Smooth muscle cell (in vitro differentiated cells): ENCODE measurements at regions not wholly inside any gene's neighbourhood (a gene's known extent, or its start where the extent isn't known, plus 50 kb on each side); places are given as distances from the start of the nearest gene placed in this dataset.

Experiments
- DNase-seq: peaks from one replicate; lab custom pipeline; 2025; ENCODE audit not compliant: unreplicated experiment; lab: John Stamatoyannopoulos, UW
- H2AFZ ChIP-seq: fragments of 200-600 bp; sonication (generic); 2 replicates; pipeline ENCODE4 v1.6.0; 2016; ENCODE audit warnings: antibody characterized with exemption, low read depth, mild to moderate bottlenecking
- H3F3A ChIP-seq: fragments of 200-600 bp; sonication (generic); 2 replicates; pipeline ENCODE4 v1.6.0; 2017; ENCODE audit warnings: antibody characterized with exemption, low read depth
- H3K27ac ChIP-seq: fragments of 200-600 bp; sonication (generic); 2 replicates; pipeline ENCODE4 v1.5.1; 2016; ENCODE audit warnings: low read depth, mild to moderate bottlenecking
- H3K27me3 ChIP-seq: fragments of 200-600 bp; sonication (generic); 2 replicates; pipeline ENCODE4 v1.6.1; 2016; ENCODE audit warnings: low read depth, mild to moderate bottlenecking
- H3K36me3 ChIP-seq: fragments of 200-600 bp; sonication (generic); 2 replicates; pipeline ENCODE4 v1.5.1; 2016; ENCODE audit warnings: low read depth
- H3K4me1 ChIP-seq: fragments of 200-600 bp; sonication (generic); 2 replicates; pipeline ENCODE4 v1.5.1; 2016; ENCODE audit warnings: low read depth
- H3K4me2 ChIP-seq: fragments of 200-600 bp; sonication (generic); 2 replicates; pipeline ENCODE4 v1.6.0; 2016; ENCODE audit warnings: mild to moderate bottlenecking
- H3K4me3 ChIP-seq: fragments of 200-600 bp; sonication (generic); 2 replicates; pipeline ENCODE4 v1.5.1; 2016; ENCODE audit warnings: mild to moderate bottlenecking
- H3K79me2 ChIP-seq: fragments of 200-600 bp; sonication (generic); 2 replicates; pipeline ENCODE4 v1.6.0; 2016; ENCODE audit warnings: low read depth, mild to moderate bottlenecking
- H3K9ac ChIP-seq: fragments of 200-600 bp; sonication (generic); 2 replicates; pipeline ENCODE4 v1.6.0; 2016; ENCODE audit warnings: low read depth
- H3K9me3 ChIP-seq: fragments of 200-600 bp; sonication (generic); replicated peaks from 2 replicates; pipeline ENCODE4 v1.5.1; 2016; ENCODE audit warnings: low read depth
- H4K20me1 ChIP-seq: fragments of 200-600 bp; sonication (generic); 2 replicates; pipeline ENCODE4 v1.6.0; 2016; ENCODE audit warnings: low read depth
- CTCF ChIP-seq: fragments of 200-600 bp; sonication (generic); IDR thresholded peaks from 2 replicates; pipeline ENCODE4 v1.5.1; 2017; ENCODE audit warnings: borderline replicate concordance, mild to moderate bottlenecking, antibody characterized with exemption; ENCODE audit not compliant: insufficient read depth, poor library complexity, severe bottlenecking
- WGBS: methylation state at CpG from one replicate; pipeline ENCODE4 v1.1.7; 2016; ENCODE audit warnings: low lambda C conversion rate; 5-methylcytosine and 5-hydroxymethylcytosine counted together

GRCh38 chr4:11214281-11214680 is 214.4 kb downstream of the HS3ST1 start:
- H3F3A ChIP-seq = no peaks in the 10 kb centered on the region
- no peak overlapping the region for H3K9ac ChIP-seq
- H3K27ac ChIP-seq = no peak overlapping the region
- no peak overlapping the region for H3K4me2 ChIP-seq
- H4K20me1 ChIP-seq = no peaks in the 10 kb centered on the region
- no peak for DNase-seq
- no peak for TF ChIP-seq CTCF
- no peaks in the 10 kb centered on the region for H3K36me3 ChIP-seq
- no peak overlapping the region for H2AFZ ChIP-seq
- H3K27me3 ChIP-seq = no peaks in the 10 kb centered on the region
- no peaks in the 10 kb centered on the region for H3K79me2 ChIP-seq
- no peaks in the 10 kb centered on the region for H3K9me3 ChIP-seq
- WGBS = 95% methylated on average over 3 of the region's 3 CpGs
- no peaks in the 10 kb centered on the region for H3K4me1 ChIP-seq
- no peak overlapping the region for H3K4me3 ChIP-seq

DNA sequence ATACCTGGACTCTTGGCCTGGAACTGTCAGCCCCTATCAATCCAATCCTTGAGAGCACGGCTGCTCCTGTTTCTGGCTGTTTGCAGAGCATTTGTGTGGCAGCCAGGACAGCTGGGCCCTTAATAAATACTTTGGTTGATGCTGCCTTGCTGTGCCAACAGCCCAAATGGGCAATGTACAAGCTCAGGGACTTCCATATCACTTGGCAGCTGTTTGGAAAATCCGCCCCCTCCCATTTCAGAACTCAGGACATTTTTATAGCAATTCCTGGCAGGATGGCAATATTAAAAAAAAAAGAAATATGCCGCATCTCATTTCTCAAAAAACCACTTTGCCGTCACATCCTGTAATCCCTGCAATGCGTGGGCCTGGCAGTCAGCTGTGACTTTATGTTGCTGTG is 218.9 kb downstream of the HS3ST1 start:
- no peak for TF ChIP-seq CTCF
- no peaks in the 10 kb centered on the region for H4K20me1 ChIP-seq
- no peak for DNase-seq
- H3K9me3 ChIP-seq = no peaks in the 10 kb centered on the region
- no peak overlapping the region for H2AFZ ChIP-seq
- no peaks in the 10 kb centered on the region for H3K4me1 ChIP-seq
- H3K9ac ChIP-seq = no peak overlapping the region
- no peaks in the 10 kb centered on the region for H3K36me3 ChIP-seq
- H3F3A ChIP-seq = no peaks in the 10 kb centered on the region
- no peak overlapping the region for H3K4me2 ChIP-seq
- no peaks in the 10 kb centered on the region for H3K27me3 ChIP-seq
- WGBS = 64% methylated on average over 5 of the region's 5 CpGs
- no peak overlapping the region for H3K4me3 ChIP-seq
- H3K27ac ChIP-seq = no peak overlapping the region
- H3K79me2 ChIP-seq = no peaks in the 10 kb centered on the region

DNA sequence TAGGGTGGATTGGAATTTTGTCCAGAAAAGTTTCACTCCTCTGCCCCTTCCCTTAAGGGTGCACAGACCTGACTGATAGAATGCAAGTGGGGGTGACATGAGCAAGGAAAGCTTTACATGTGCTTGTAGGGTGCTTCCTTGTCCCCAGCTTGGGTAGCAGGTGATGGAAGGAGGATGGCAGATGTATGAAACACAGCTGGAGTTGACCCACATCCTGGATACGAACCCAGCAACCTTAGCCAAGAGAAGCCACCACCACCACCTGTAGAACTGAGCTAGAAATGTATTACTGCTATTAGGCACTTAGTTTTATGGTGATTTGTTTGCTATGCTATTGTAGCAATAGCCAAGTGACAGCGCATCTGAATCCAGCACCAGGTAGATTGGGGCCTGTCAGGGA is 227.4 kb downstream of the HS3ST1 start:
- H3K4me3 ChIP-seq = no peak overlapping the region
- WGBS = 97% methylated on average over 2 of the region's 2 CpGs
- H2AFZ ChIP-seq = no peak overlapping the region
- H3K27me3 ChIP-seq = no peaks in the 10 kb centered on the region
- no peak for DNase-seq
- H4K20me1 ChIP-seq = no peaks in the 10 kb centered on the region
- H3K4me2 ChIP-seq = no peak overlapping the region
- no peaks in the 10 kb centered on the region for H3K79me2 ChIP-seq
- H3K27ac ChIP-seq = no peak overlapping the region
- peaks cover 11% of the 10 kb centered on the region for H3F3A ChIP-seq
- no peak for TF ChIP-seq CTCF
- no peak overlapping the region for H3K9ac ChIP-seq
- H3K9me3 ChIP-seq = no peaks in the 10 kb centered on the region
- no peaks in the 10 kb centered on the region for H3K36me3 ChIP-seq
- H3K4me1 ChIP-seq = peaks cover 4% of the 10 kb centered on the region

GRCh38 chr4:11198516-11199305 is 230.0 kb downstream of the HS3ST1 start:
- H3K4me3 ChIP-seq = no peak overlapping the region
- H3K4me1 ChIP-seq = peaks cover 4% of the 10 kb centered on the region
- no peaks in the 10 kb centered on the region for H3K36me3 ChIP-seq
- no peaks in the 10 kb centered on the region for H3K9me3 ChIP-seq
- peaks cover 11% of the 10 kb centered on the region for H3F3A ChIP-seq
- peak overlapping the region; percentile 65 for H3K4me2 ChIP-seq
- H3K27me3 ChIP-seq = no peaks in the 10 kb centered on the region
- H2AFZ ChIP-seq = no peak overlapping the region
- H3K79me2 ChIP-seq = no peaks in the 10 kb centered on the region
- 68% methylated on average over 14 of the region's 14 CpGs for WGBS
- H3K9ac ChIP-seq = no peak overlapping the region
- H4K20me1 ChIP-seq = no peaks in the 10 kb centered on the region
- H3K27ac ChIP-seq = peak overlapping the region; percentile 66
- no peak for TF ChIP-seq CTCF
- no peak for DNase-seq
